Spleen (tissue), 7 donors: ENCODE measurements at regions not wholly inside any gene's neighbourhood (a gene's known extent, or its start where the extent isn't known, plus 50 kb on each side); places are given as distances from the start of the nearest gene placed in this dataset.

Experiments
- CTCF ChIP-seq, 11 experiments: fragments of 200-600 bp in 7 of 11; fragments of 450-650 bp in 4 of 11; sonication (generic) in 4 of 11; IDR thresholded peaks in 8 of 11; conservative IDR thresholded peaks in 3 of 11; 1 replicate in 7 of 11; 2 replicates in 4 of 11; pipeline versions ENCODE4 v1.4.0 to v1.8.0; 2016 to 2021; ENCODE audit warnings: antibody characterized with exemption in 11 of 11, inconsistent platforms in 4 of 11, mild to moderate bottlenecking in 1 of 11
- POLR2AphosphoS5 ChIP-seq, 3 donors: sonication (generic); formaldehyde crosslinking; IDR thresholded peaks; one replicate each; pipeline ENCODE4 v1.5.1; 2017; ENCODE audit warnings: antibody characterized with exemption in 3 of 3
- donor health status: DM: no; HTN: no; CAD: no; lungs with moderate emphysema.
- donor health status: DM: no; HTN: no; CAD: no.
- donor health status: DM: no; HTN: no; CAD: no.

GRCh38 chr4:119745351-119745750 is 116.7 kb upstream of the PDE5A start:
- TF ChIP-seq CTCF (IDR thresholded peaks at IDR 0.05 in 8 of 11, conservative IDR thresholded peaks at IDR 0.05 in 3 of 11) (no peak), POLR2AphosphoS5 (IDR thresholded peaks at IDR 0.05) (no peak)
